ENCODE measurements at regions not wholly inside any gene's neighbourhood (a gene's known extent, or its start where the extent isn't known, plus 50 kb on each side); places are given as distances from the start of the nearest gene placed in this dataset.

DNA sequence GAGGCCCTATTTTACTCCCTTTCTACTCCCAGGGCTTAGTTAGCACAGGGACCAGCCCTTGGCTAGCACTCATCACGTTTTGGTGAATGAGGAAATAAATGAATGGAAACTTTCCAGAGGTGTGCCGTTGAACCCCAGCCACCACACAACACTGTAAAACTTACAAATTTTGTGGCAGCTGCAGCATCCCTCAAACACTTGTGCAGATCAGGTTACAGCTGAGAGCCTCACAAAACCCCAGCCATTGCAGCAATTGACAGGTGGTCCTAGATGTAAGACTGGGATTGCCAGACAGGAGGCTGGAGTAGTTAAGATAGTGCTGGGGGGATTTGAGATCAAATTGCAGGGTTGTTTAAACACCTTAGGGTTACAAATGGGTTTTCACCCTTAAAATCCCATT lies 482.2 kb upstream of the KIF2A start:
- no peak for DNase-seq (ENCODE audit: low read depth)

- no peak for DNase-seq (ENCODE audit: low read depth)
These were observed 481.6 kb upstream of the KIF2A start for GRCh38 chr5:61824396-61824795.

DNA sequence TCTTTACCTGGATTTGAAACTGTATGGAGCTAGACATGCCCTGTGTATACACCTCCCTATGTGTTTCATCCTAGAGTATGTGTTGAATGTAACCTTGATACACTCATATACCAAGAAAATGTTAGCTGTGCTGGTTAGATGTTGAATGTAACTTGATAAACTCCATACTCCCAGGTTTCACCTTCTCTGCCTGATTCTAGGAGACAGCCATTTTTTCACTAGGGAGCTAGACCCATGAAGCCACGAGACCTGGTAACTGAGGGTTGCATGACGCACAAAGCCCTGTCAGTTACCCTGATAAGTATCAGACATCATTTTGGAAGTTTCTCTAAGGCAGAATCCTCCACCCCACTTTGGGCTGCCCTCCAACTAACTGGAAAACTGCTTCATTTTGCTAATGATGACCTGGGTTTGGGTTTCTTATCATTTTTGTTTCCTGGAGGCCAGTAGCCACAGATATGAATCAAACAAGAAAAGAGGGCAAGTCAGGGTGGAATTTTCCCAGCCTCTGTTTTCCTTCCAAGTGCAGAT lies 478.5 kb upstream of the KIF2A start:
- DNase-seq (ENCODE audit: low read depth) = no peak

- no peak for DNase-seq (ENCODE audit: low read depth)
These were observed 477.1 kb upstream of the KIF2A start for GRCh38 chr5:61828856-61829255.

- DNase-seq (ENCODE audit: low read depth) = no peak
These were observed 474.3 kb upstream of the KIF2A start for GRCh38 chr5:61831736-61832135.

DNA sequence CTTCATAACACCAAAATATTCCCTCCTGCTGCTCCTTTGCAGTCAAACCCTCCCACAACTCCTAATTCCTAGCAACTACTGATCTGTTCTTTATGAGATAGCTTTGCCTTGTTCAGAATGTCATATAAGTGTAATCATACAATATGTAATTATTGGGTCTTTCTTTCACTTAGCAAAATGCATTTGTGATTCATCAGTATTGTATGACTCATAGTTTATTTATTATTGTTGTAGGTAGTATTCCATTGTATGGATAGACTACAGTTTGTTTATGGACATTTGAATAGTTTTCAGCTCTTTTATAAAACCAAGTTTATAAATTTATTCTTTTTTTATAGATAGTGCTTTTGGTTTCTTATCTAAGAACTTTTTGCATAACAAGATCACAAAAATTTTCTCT lies 468.2 kb upstream of the KIF2A start:
- no peak for DNase-seq (ENCODE audit: low read depth)

- no peak for DNase-seq (ENCODE audit: low read depth)
These were observed 465.6 kb upstream of the KIF2A start for GRCh38 chr5:61840361-61840760.

DNA sequence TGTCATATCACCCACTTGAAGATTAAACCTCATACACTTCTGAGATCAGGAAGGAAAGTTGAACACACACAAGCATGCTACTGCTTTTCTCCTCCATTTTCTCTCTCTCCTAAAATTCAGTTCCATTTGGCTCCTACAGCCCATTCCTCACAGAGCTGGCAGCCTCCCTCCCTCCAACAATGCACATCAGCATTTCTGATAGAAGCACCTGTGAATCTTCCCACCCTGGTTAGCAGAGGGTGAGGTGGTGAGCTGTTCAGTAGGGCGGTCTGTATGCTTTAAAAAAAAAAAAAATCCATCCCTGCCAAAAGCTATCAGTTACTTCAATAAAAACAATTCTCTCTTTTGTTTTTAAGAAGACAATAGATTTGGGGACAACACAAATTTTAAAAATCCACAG lies 463.2 kb upstream of the KIF2A start:
- no peak for DNase-seq (ENCODE audit: low read depth)

DNA sequence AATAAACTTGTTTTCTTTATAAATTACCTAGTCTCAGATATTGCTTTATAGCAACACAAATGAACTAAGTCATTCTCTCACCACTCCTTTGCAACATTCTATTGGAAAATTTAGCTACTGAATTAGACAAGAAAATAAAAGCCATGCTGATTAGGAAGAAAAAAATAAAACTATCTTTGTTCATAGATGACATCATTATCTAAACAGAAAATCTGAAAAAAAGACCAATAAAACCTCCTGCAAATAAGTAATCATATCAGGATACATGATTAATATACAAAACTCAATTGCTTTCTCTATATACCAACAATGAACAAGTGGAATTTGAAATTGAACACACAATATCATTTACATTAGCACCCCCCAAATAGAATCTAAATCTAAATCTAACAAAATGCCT lies 455.3 kb upstream of the KIF2A start:
- no peak for DNase-seq (ENCODE audit: low read depth)

DNA sequence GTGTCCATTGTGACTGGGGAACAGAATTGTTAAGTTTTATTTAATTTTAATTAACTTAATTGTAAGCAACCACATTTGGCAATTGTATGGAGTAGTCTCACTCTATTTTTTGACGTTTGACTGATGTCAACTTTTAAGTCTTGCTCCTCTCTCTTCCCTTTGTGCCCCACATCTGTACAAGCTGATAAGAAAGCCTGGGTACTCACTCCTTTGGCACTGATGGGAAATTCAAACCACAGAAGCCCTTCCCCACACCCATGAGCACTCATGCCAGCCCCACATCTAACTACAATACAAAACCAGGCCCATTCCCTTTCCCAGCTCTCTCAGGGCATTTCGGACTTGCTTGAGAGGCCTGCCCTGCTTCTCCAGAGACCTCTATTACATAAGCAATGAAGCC lies 451.5 kb upstream of the KIF2A start:
- DNase-seq (ENCODE audit: low read depth) = no peak

GRCh38 chr5:61860978-61861377 lies 445.0 kb upstream of the KIF2A start:
- no peak for DNase-seq (ENCODE audit: low read depth)

GRCh38 chr5:61866930-61867329 lies 439.1 kb upstream of the KIF2A start:
- no peak for DNase-seq (ENCODE audit: low read depth)

DNA sequence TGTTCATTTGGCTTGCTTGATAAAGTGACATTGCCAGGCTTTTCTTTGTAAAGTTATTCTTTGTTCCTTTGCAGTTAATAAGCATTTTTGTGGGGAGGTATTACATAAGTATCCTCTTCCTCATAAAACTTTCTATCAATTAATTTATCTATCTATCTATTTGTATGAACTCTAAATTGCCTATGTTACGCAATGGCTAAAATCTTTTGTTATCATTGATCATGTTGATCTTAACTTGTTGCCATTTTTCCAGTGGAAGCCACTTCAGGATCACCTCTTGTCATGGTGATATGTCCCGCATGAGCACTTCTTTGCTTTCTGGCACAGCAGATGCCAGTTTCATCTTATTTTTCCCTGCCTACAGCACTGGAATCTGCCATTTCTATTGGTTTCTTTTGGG lies 436.7 kb upstream of the KIF2A start:
- DNase-seq (ENCODE audit: low read depth) = no peak

DNA sequence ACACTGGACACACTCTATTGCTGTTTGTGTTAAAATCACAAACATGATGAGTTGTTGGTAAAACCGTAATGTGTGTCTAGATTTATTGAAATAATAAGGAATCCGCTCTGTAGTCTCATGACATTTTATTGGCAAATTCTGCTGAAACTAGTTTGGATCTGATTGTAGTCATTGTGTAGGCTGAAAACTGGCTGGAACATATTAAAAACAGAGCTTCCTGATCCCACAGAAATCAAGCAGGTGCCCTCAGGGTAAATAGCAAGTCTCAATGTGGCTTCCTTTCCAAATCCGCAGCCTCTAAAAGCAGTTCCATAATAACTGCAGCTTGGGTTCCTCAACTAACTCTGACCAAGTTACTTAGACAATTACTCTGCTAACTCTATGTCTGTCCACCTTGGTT lies 427.5 kb upstream of the KIF2A start:
- DNase-seq (ENCODE audit: low read depth) = no peak

DNA sequence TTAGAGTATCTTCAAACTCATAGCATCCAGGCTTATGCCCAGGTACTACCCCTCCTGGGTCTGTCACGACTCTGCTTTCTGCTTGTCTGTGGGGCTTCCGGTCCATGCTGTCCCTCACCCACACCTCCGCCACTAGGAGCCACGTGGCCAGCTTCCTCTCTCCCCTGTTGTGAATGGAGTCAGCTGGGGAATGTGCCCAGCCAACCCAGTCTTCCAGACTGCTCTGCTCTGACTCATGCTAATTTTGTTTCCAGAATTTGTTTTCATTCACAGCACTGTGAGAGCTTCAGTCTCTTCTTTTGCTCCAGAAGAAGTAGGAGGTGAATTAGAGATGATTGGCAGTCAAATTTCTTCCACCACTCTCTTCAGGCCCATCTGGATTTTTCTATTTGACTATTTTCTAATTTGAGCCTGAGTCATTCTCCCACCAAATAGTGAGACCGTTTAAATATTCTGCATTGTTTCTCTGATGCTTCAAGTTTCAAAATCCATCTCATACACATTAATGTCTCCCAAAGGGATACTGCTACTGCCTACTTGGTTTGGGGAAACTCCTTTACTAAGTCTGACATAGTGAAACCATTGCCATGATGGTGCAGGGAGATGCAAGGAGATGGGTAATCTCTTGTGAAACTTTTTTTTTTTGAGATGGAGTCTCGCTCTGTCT lies 424.1 kb upstream of the KIF2A start:
- DNase-seq (ENCODE audit: low read depth) = no peak

DNA sequence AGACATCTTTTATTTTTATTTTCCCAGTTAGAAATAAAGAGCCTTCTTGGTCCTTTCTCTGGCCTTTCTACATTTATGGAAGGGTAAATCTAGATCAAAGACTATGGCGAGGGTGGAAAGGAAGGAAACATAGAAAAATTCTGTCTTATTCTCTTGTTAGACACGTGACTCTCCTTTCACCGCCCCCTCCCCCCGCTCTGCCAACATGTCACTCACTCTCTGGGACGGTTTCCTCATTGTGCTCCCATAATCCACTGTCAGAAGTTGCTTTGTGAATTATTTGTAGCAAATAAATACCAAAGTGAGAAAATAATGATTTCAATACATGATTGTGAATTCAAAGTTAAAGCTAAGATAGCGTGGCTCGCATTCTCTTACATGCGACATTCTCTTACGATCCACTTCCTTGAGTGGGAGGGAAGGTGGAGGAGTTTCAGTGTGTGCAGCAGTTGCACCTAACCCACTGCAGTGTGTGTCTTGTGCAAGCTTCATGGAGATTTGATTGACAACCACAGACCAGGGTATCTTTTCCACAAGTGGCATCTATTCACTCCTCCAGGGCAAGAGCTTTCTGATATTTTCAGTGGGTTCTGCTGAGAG lies 423.0 kb upstream of the KIF2A start:
- DNase-seq (ENCODE audit: low read depth) = no peak

DNA sequence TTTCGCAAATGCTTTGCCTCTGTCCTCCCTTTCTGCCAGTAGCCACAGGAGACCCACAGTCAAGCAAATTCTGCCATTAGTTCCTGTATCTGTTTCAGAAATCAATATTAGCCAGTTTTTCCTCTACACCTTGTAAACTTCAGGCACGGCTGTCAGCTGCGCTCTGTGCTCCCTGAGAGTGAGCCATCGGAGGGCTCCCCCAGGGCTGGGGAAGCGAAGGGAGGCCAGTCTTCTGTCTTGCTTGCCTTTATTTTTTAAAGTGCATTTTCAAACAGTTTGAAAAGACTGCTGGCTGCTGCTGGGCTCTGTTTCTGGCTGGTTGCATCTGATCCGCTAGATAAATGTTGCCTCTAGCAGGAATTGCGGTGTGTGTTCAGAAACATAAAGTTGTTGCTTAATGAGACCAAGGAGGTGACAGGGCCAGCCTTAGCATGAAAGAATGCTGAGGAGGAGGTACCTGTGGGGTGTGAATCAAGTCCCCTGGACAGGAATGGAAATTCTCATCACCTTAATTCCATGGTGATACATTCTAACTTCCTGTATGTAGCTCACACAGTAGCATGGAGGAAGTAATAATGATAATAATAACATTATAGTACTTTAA lies 421.7 kb upstream of the KIF2A start:
- no peak for DNase-seq (ENCODE audit: low read depth)

GRCh38 chr5:61886214-61886613 lies 419.8 kb upstream of the KIF2A start:
- no peak for DNase-seq (ENCODE audit: low read depth)

GRCh38 chr5:61887271-61887670 lies 418.7 kb upstream of the KIF2A start:
- no peak for DNase-seq (ENCODE audit: low read depth)

DNA sequence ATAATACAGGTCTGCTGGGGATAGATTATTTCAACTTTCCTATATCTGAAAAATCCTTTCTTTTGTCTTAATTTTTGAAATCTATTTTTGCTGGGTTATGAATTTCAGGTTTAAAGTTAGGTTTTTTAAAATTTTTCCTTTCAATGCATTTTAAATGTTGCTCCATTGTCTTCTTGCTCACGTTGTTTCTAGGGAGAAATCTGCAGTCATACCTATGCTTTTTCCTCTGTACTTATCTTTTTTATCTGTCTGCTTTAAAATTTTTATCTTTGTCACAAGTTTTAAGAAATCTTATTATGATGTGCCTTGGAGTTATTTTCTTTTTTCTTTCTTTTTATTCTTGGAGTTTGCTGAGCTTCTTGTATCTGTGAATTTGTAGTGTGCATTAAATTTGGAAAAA lies 412.0 kb upstream of the KIF2A start:
- DNase-seq (ENCODE audit: low read depth) = no peak

- no peak for DNase-seq (ENCODE audit: low read depth)
These were observed 409.2 kb upstream of the KIF2A start for GRCh38 chr5:61896811-61897210.

DNA sequence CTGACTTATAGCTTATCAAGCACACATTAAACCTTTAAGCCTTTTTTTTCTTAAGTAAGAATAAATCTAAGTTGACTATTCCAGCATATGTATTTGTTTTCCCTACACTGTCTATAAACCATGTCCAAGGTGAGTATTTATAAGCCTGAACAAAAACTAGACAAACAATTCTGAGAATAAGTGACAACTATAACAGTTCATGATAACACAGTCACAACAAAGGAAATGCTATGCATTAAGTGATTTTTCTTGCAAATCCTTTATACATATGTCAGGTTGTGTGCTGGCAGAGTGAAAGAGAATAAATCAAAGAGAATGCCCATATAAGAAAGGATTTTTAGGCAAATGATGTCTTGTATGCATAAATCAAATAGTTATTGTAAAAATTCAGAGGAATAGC lies 408.8 kb upstream of the KIF2A start:
- DNase-seq (ENCODE audit: low read depth) = no peak

GRCh38 chr5:61901997-61902396 lies 404.0 kb upstream of the KIF2A start:
- no peak for DNase-seq (ENCODE audit: low read depth)

DNA sequence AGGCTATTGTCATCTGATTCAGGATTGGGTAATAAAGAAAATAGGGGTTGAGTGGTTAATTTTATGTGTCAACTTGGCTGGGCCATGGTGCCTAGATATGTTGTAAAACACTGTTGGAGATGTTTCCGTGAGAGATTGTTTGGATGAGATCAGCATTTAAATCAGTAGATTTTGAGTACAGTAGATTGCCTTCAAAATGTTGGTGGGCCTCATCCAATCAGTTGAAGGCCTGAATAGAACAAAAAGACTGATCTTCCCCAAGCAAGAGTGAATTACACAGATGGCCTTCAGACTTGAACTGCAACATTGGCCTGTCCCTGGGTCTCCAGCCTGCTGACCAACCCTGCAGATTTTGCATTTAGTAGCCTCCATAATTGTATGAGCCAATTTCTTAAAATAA lies 401.3 kb upstream of the KIF2A start:
- no peak for DNase-seq (ENCODE audit: low read depth)

All from T follicular helper cell (primary cell).